Astrocyte (in vitro differentiated cells and primary cell): ENCODE measurements at regions not wholly inside any gene's neighbourhood (a gene's known extent, or its start where the extent isn't known, plus 50 kb on each side); places are given as distances from the start of the nearest gene placed in this dataset.

Experiments used
- EZH2 ChIP-seq: IDR thresholded peaks from 2 replicates; pipeline ENCODE4 v1.6.1; 2012; ENCODE audit warnings: mild to moderate bottlenecking, low read length, inconsistent platforms; ENCODE audit not compliant: insufficient read depth
- TF ChIP-seq, protein P1 (sequence below): IDR thresholded peaks from 2 replicates; pipeline ENCODE4 v1.5.1; 2011; ENCODE audit warnings: low read depth, mild to moderate bottlenecking, inconsistent platforms, low read length, moderate library complexity; ENCODE audit not compliant: insufficient read depth

GRCh38 chr12:112616469-112617152 lies 174.9 kb upstream of the RPH3A start:
- TF ChIP-seq, protein P1, sequence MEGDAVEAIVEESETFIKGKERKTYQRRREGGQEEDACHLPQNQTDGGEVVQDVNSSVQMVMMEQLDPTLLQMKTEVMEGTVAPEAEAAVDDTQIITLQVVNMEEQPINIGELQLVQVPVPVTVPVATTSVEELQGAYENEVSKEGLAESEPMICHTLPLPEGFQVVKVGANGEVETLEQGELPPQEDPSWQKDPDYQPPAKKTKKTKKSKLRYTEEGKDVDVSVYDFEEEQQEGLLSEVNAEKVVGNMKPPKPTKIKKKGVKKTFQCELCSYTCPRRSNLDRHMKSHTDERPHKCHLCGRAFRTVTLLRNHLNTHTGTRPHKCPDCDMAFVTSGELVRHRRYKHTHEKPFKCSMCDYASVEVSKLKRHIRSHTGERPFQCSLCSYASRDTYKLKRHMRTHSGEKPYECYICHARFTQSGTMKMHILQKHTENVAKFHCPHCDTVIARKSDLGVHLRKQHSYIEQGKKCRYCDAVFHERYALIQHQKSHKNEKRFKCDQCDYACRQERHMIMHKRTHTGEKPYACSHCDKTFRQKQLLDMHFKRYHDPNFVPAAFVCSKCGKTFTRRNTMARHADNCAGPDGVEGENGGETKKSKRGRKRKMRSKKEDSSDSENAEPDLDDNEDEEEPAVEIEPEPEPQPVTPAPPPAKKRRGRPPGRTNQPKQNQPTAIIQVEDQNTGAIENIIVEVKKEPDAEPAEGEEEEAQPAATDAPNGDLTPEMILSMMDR, result no peak
- TF ChIP-seq EZH2, result no peak
